ENCODE measurements at regions not wholly inside any gene's neighbourhood (a gene's known extent, or its start where the extent isn't known, plus 50 kb on each side); places are given as distances from the start of the nearest gene placed in this dataset.

- CTCF ChIA-PET, result no interaction called here
Measured at GRCh38 chr10:83927166-83927565, 212.1 kb upstream of the GHITM start.

GRCh38 chr10:83929399-83929798 is 209.9 kb upstream of the GHITM start:
- Histone ChIP-seq H3K27ac (ENCODE audit: low read depth, low read length) (no peak overlapping the region), H3K27me3 (ENCODE audit: control insufficient read depth, insufficient read depth, low read length) (no peaks in the 10 kb centered on the region), H3K9me3 (ENCODE audit: control insufficient read depth, insufficient read depth, low read length) (peaks cover 9% of the 10 kb centered on the region), H3K4me3 (ENCODE audit: low read depth, low read length) (no peak overlapping the region)
- POLR2A ChIA-PET, result no interaction called here
- no peak for DNase-seq (ENCODE audit: low read depth, low spot score)
- TF ChIP-seq CTCF (IDR thresholded peaks at IDR 0.05; ENCODE audit: low read depth, low read length), result no peak
- CTCF ChIA-PET, result no interaction called here

More at GRCh38 chr10:83927166-83927565, 212.1 kb upstream of the GHITM start:
- POLR2A ChIA-PET, result no interaction called here
- Histone ChIP-seq H3K9me3 (ENCODE audit: control insufficient read depth, insufficient read depth, low read length) (peaks cover 9% of the 10 kb centered on the region; the same call in 1 of the 2 replicates), H3K27me3 (ENCODE audit: control insufficient read depth, insufficient read depth, low read length) (no peaks in the 10 kb centered on the region), H3K4me3 (ENCODE audit: low read depth, low read length) (no peak overlapping the region), H3K27ac (ENCODE audit: low read depth, low read length) (no peak overlapping the region)
- DNase-seq (ENCODE audit: low read depth, low spot score), result no peak
- no peak for TF ChIP-seq CTCF (IDR thresholded peaks at IDR 0.05; ENCODE audit: low read depth, low read length)

GRCh38 chr10:83931669-83932068 is 207.6 kb upstream of the GHITM start:
- CTCF ChIA-PET, result no interaction called here
- no peaks in the 10 kb centered on the region for H3K27me3 ChIP-seq (ENCODE audit: control insufficient read depth, insufficient read depth, low read length)
- DNase-seq (ENCODE audit: low read depth, low spot score), result no peak
- H3K27ac ChIP-seq (ENCODE audit: low read depth, low read length), result no peak overlapping the region
- POLR2A ChIA-PET, result no interaction called here
- peaks cover 9% of the 10 kb centered on the region for H3K9me3 ChIP-seq (ENCODE audit: control insufficient read depth, insufficient read depth, low read length)
- TF ChIP-seq CTCF (IDR thresholded peaks at IDR 0.05; ENCODE audit: low read depth, low read length), result no peak
- H3K4me3 ChIP-seq (ENCODE audit: low read depth, low read length), result no peak overlapping the region

GRCh38 chr10:83932245-83932644 is 207.1 kb upstream of the GHITM start:
- no peak for DNase-seq (ENCODE audit: low read depth, low spot score)
- peaks cover 9% of the 10 kb centered on the region for H3K9me3 ChIP-seq (ENCODE audit: control insufficient read depth, insufficient read depth, low read length)
- TF ChIP-seq CTCF (IDR thresholded peaks at IDR 0.05; ENCODE audit: low read depth, low read length), result no peak
- H3K27me3 ChIP-seq (ENCODE audit: control insufficient read depth, insufficient read depth, low read length), result no peaks in the 10 kb centered on the region
- ChIA-PET CTCF (no interaction called here), POLR2A (no interaction called here)
- no peak overlapping the region for H3K27ac ChIP-seq (ENCODE audit: low read depth, low read length)
- no peak overlapping the region for H3K4me3 ChIP-seq (ENCODE audit: low read depth, low read length)

GRCh38 chr10:83934062-83934461 is 205.2 kb upstream of the GHITM start:
- H3K27me3 ChIP-seq (ENCODE audit: control insufficient read depth, insufficient read depth, low read length), result no peaks in the 10 kb centered on the region
- CTCF ChIA-PET, result no interaction called here
- peaks cover 6% of the 10 kb centered on the region for H3K9me3 ChIP-seq (ENCODE audit: control insufficient read depth, insufficient read depth, low read length)
- no peak overlapping the region for H3K27ac ChIP-seq (ENCODE audit: low read depth, low read length)
- H3K4me3 ChIP-seq (ENCODE audit: low read depth, low read length), result no peak overlapping the region
- DNase-seq (ENCODE audit: low read depth, low spot score), result no peak
- no peak for TF ChIP-seq CTCF (IDR thresholded peaks at IDR 0.05; ENCODE audit: low read depth, low read length)
- POLR2A ChIA-PET, result no interaction called here
